ENCODE measurements at regions not wholly inside any gene's neighbourhood (a gene's known extent, or its start where the extent isn't known, plus 50 kb on each side); places are given as distances from the start of the nearest gene placed in this dataset.

GRCh38 chr22:26748845-26749244 lies 91.5 kb downstream of the MIAT start:
- TF ChIP-seq CTCF (IDR thresholded peaks at IDR 0.05; ENCODE audit: low read length) (no peak), EZH2phosphoT487 (IDR thresholded peaks at IDR 0.05; ENCODE audit: low read length) (no peak), EZH2 (optimal IDR thresholded peaks at IDR 0.05; ENCODE audit: low read depth, low read length) (no peak)

Measured in MM.1S (cell line).